H9 (cell line): ENCODE measurements at regions not wholly inside any gene's neighbourhood (a gene's known extent, or its start where the extent isn't known, plus 50 kb on each side); places are given as distances from the start of the nearest gene placed in this dataset.

Experiments used
- DNase-seq: peaks from one replicate; pipeline ENCODE4 v3.0.0-alpha.2; 2017
- H2AFZ ChIP-seq: one replicate; pipeline ENCODE4 v1.6.1; 2013; ENCODE audit warnings: mild to moderate bottlenecking, low read length, control low read depth, moderate library complexity
- H2AK5ac ChIP-seq: 2 replicates; pipeline ENCODE4 v1.6.1; 2013; ENCODE audit warnings: low read length, control low read depth, mixed read lengths; ENCODE audit not compliant: insufficient read length
- H2BK120ac ChIP-seq: one replicate; pipeline ENCODE4 v1.6.1; 2013; ENCODE audit warnings: low read depth, mild to moderate bottlenecking, low read length, control low read depth, inconsistent platforms; ENCODE audit not compliant: poor library complexity, severe bottlenecking
- H2BK12ac ChIP-seq: 2 replicates; pipeline ENCODE4 v1.6.1; 2013; ENCODE audit warnings: low read length, control low read depth, mixed read lengths, low read depth; ENCODE audit not compliant: insufficient read length
- H2BK15ac ChIP-seq: 2 replicates; pipeline ENCODE4 v1.6.1; 2013; ENCODE audit warnings: low read depth, low read length, control low read depth
- H2BK20ac ChIP-seq: one replicate; pipeline ENCODE4 v1.6.1; 2013; ENCODE audit warnings: low read depth, mild to moderate bottlenecking, low read length, control low read depth, inconsistent platforms; ENCODE audit not compliant: poor library complexity, severe bottlenecking
- H2BK5ac ChIP-seq: 2 replicates; pipeline ENCODE4 v1.6.1; 2013; ENCODE audit warnings: low read length, control low read depth, mixed read lengths; ENCODE audit not compliant: insufficient read length
- H3K14ac ChIP-seq: 2 replicates; pipeline ENCODE4 v1.6.1; 2013; ENCODE audit warnings: low read length, control low read depth; ENCODE audit not compliant: insufficient read depth
- H3K18ac ChIP-seq: 2 replicates; pipeline ENCODE4 v1.6.1; 2013; ENCODE audit warnings: low read depth, mild to moderate bottlenecking, mixed read lengths, low read length, control low read depth; ENCODE audit not compliant: insufficient read length
- H3K23ac ChIP-seq: 2 replicates; pipeline ENCODE4 v1.6.1; 2013; ENCODE audit warnings: low read length, control low read depth, mixed read lengths, low read depth; ENCODE audit not compliant: insufficient read length
- H3K23me2 ChIP-seq: 2 replicates; pipeline ENCODE4 v1.6.1; 2013; ENCODE audit warnings: low read depth, mild to moderate bottlenecking, mixed read lengths, low read length, control low read depth; ENCODE audit not compliant: insufficient read length, poor library complexity, severe bottlenecking
- H3K27ac ChIP-seq: 2 replicates; pipeline ENCODE4 v1.5.1; 2013; ENCODE audit warnings: low read length, control low read depth, mixed read lengths, low read depth; ENCODE audit not compliant: insufficient read length
- H3K27me3 ChIP-seq: 2 replicates; pipeline ENCODE4 v1.6.1; 2013; ENCODE audit warnings: low read length, control low read depth, inconsistent platforms; ENCODE audit not compliant: insufficient read depth
- H3K4ac ChIP-seq: 2 replicates; pipeline ENCODE4 v1.6.1; 2013; ENCODE audit warnings: low read depth, mild to moderate bottlenecking, control low read depth, inconsistent platforms, low read length, moderate library complexity
- H3K4me1 ChIP-seq: 2 replicates; pipeline ENCODE4 v1.6.1; 2013; ENCODE audit warnings: low read length, control low read depth, inconsistent platforms; ENCODE audit not compliant: insufficient read depth
- H3K4me2 ChIP-seq: 2 replicates; pipeline ENCODE4 v1.6.1; 2013; ENCODE audit warnings: low read length, control low read depth, mixed read lengths; ENCODE audit not compliant: insufficient read length, insufficient read depth
- H3K56ac ChIP-seq: 2 replicates; pipeline ENCODE4 v1.6.1; 2013; ENCODE audit warnings: low read depth, mild to moderate bottlenecking, mixed read lengths, low read length, control low read depth; ENCODE audit not compliant: insufficient read length
- H3K79me1 ChIP-seq: 2 replicates; pipeline ENCODE4 v1.6.1; 2013; ENCODE audit warnings: low read depth, mild to moderate bottlenecking, moderate library complexity, low read length, control low read depth, inconsistent platforms; ENCODE audit not compliant: insufficient read depth, poor library complexity, severe bottlenecking
- H3K79me2 ChIP-seq: 2 replicates; pipeline ENCODE4 v1.6.1; 2013; ENCODE audit warnings: low read length, control low read depth, inconsistent platforms; ENCODE audit not compliant: insufficient read depth
- H3K9ac ChIP-seq: 2 replicates; pipeline ENCODE4 v1.6.1; 2013; ENCODE audit warnings: low read length, control low read depth, mixed read lengths; ENCODE audit not compliant: insufficient read length; ENCODE audit errors: extremely low read depth
- H3K9me3 ChIP-seq: one replicate; pipeline ENCODE4 v1.6.1; 2013; ENCODE audit warnings: low read depth, low read length, inconsistent platforms; ENCODE audit not compliant: control insufficient read depth
- H3T11ph ChIP-seq: one replicate; pipeline ENCODE4 v1.6.1; 2013; ENCODE audit warnings: mild to moderate bottlenecking, low read length, control low read depth, inconsistent platforms
- H4K20me1 ChIP-seq: one replicate; pipeline ENCODE4 v1.6.1; 2013; ENCODE audit not compliant: control insufficient read depth, insufficient read length, insufficient read depth
- H4K5ac ChIP-seq: 2 replicates; pipeline ENCODE4 v1.6.1; 2013; ENCODE audit warnings: low read depth, mild to moderate bottlenecking, mixed read lengths, low read length, control low read depth; ENCODE audit not compliant: insufficient read length
- H4K8ac ChIP-seq: replicated peaks from 2 replicates; pipeline ENCODE4 v1.6.1; 2013; ENCODE audit warnings: low read length, control low read depth, mixed read lengths, low read depth; ENCODE audit not compliant: insufficient read length
- H4K91ac ChIP-seq: 2 replicates; pipeline ENCODE4 v1.6.1; 2013; ENCODE audit warnings: low read depth, mild to moderate bottlenecking, moderate library complexity, mixed read lengths, low read length, control low read depth; ENCODE audit not compliant: insufficient read length
- H3K27ac Mint-ChIP-seq, 3 experiments: 2 replicates in 2 of 3; 3 replicates in 1 of 3; pipeline ENCODE4 v1.8.0; 2020 to 2021; ENCODE audit warnings: mixed read lengths in 3 of 3, mild to moderate bottlenecking in 1 of 3, moderate library complexity in 1 of 3
- H3K27me3 Mint-ChIP-seq: 2 replicates; pipeline ENCODE4 v1.8.0; 2021; ENCODE audit warnings: low read depth, mild to moderate bottlenecking, moderate library complexity, mixed read lengths
- H3K36me3 Mint-ChIP-seq, 3 experiments: 2 replicates in 2 of 3; 3 replicates in 1 of 3; pipeline ENCODE4 v1.8.0; 2020 to 2021; ENCODE audit warnings: low read depth in 3 of 3, mixed read lengths in 3 of 3; ENCODE audit not compliant: insufficient read depth in 1 of 3
- H3K4me1 Mint-ChIP-seq, 2 experiments: 2 replicates each; pipeline ENCODE4 v1.8.0; 2020; ENCODE audit warnings: mixed read lengths in 2 of 2
- H3K4me3 Mint-ChIP-seq, 2 experiments: 2 replicates in 1 of 2; 3 replicates in 1 of 2; pipeline ENCODE4 v1.8.0; 2020 to 2021; ENCODE audit warnings: mild to moderate bottlenecking in 2 of 2, mixed read lengths in 2 of 2, moderate library complexity in 1 of 2
- H3K9me3 Mint-ChIP-seq, 2 experiments: 2 replicates in 1 of 2; 3 replicates in 1 of 2; pipeline ENCODE4 v1.8.0; 2020; ENCODE audit warnings: mild to moderate bottlenecking in 2 of 2, mixed read lengths in 2 of 2, moderate library complexity in 1 of 2
- CTCF ChIP-seq: fragments of 200-600 bp; sonication (generic); conservative IDR thresholded peaks from 3 replicates; pipeline ENCODE4 v1.8.0; 2021; ENCODE audit warnings: antibody characterized with exemption, mild to moderate bottlenecking
- WGBS: extraction: QIAGEN DNeasy Blood & Tissue Kit; methylation state at CpG from one replicate; pipeline ENCODE4 v1.1.7; 2013; ENCODE audit warnings: missing lambda C conversion rate, low lambda C conversion rate, mixed read lengths; ENCODE audit not compliant: insufficient read length; ENCODE audit errors: extremely low coverage; 5-methylcytosine and 5-hydroxymethylcytosine counted together

DNA sequence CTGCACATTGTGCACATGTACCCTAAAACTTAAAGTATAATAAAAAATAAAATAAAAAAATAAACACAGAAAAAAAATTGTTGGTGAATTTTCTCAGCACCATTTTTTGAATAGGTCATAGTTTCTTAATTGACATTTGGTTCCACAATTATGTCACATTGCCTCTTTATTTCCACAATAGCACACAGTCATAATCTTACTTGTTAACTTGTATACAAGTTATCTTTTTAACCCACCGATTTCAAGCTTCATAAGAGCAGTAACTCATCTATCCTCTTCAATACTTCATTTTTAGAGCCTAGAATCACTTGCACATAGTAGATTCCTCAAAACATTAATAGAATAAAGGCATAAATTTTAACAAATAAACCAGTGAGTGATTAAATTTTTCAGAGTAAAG, 1425.1 kb upstream of the LRRTM3 start:
- Mint-ChIP-seq H3K4me1 (peaks cover 0 to 3% of the 10 kb centered on the region in 2 experiments; a peak in 1 of 4 replicates), H3K4me3 (no peak overlapping the region), H3K9me3 (no peaks in the 10 kb centered on the region), H3K27me3 (no peaks in the 10 kb centered on the region), H3K36me3 (peaks cover 0 to 3% (median 0%) of the 10 kb centered on the region in 3 experiments; a peak in 2 of 7 replicates), H3K27ac (no peak overlapping the region)
- H3K79me2 ChIP-seq, result no peaks in the 10 kb centered on the region
- no peak overlapping the region for H2AFZ ChIP-seq
- no peak overlapping the region for H4K8ac ChIP-seq
- no peaks in the 10 kb centered on the region for H3K4me1 ChIP-seq
- H3K9ac ChIP-seq, result no peak overlapping the region
- no peak overlapping the region for H2BK20ac ChIP-seq
- no peak overlapping the region for H3K23ac ChIP-seq
- H2AK5ac ChIP-seq, result no peak overlapping the region
- H4K5ac ChIP-seq, result no peak overlapping the region
- H3K27ac ChIP-seq, result no peak overlapping the region
- no peak overlapping the region for H3K4ac ChIP-seq
- H4K91ac ChIP-seq, result no peak overlapping the region
- no peak overlapping the region for H2BK120ac ChIP-seq
- no peaks in the 10 kb centered on the region for H3K9me3 ChIP-seq
- H2BK5ac ChIP-seq, result no peak overlapping the region
- no peak overlapping the region for H3K4me2 ChIP-seq
- H3K18ac ChIP-seq, result no peak overlapping the region
- no peaks in the 10 kb centered on the region for H3K23me2 ChIP-seq
- no peaks in the 10 kb centered on the region for H4K20me1 ChIP-seq
- WGBS, result no CpG with 5 or more reads among the region's 1 CpG
- DNase-seq, result no peak
- H2BK15ac ChIP-seq, result no peak overlapping the region
- no peak overlapping the region for H3K56ac ChIP-seq
- H3K27me3 ChIP-seq, result no peaks in the 10 kb centered on the region
- no peaks in the 10 kb centered on the region for H3K79me1 ChIP-seq
- H2BK12ac ChIP-seq, result no peak overlapping the region
- TF ChIP-seq CTCF, result no peak
- H3K14ac ChIP-seq, result no peak overlapping the region
- H3T11ph ChIP-seq, result no peak overlapping the region
